T-helper 1 cell (primary cell): ENCODE measurements at regions not wholly inside any gene's neighbourhood (a gene's known extent, or its start where the extent isn't known, plus 50 kb on each side); places are given as distances from the start of the nearest gene placed in this dataset.
A peak's percentile ranks its signal among the peaks of the same experiment; 100 is the strongest.
"Not testable (repeated sequence)": the region's sequence is repeated elsewhere in the genome, so short reads cannot be mapped to it uniquely, and the experiment has no call there.

ENCODE experiments used
- DNase-seq, 5 donors: peaks; one replicate each; pipeline ENCODE4 v3.0.0-alpha.2; 2012 to 2020

GRCh38 chr1:146710838-146711521, 227.1 kb upstream of the NBPF12 start:
- DNase-seq = peak in 1 of 5 donors; percentile 6

GRCh38 chr1:146709302-146709701, 228.8 kb upstream of the NBPF12 start:
- DNase-seq = not testable (repeated sequence)

- DNase-seq = not testable (repeated sequence)
These were observed 233.9 kb upstream of the NBPF12 start for GRCh38 chr1:146704162-146704724.

- DNase-seq = not testable (repeated sequence)
These were observed 236.8 kb upstream of the NBPF12 start for GRCh38 chr1:146701320-146701719.

- not testable (repeated sequence) for DNase-seq
These were observed 242.7 kb upstream of the NBPF12 start for GRCh38 chr1:146695388-146695787.

- not testable (repeated sequence) for DNase-seq
These were observed 246.3 kb upstream of the NBPF12 start for GRCh38 chr1:146691798-146692197.

- not testable (repeated sequence) for DNase-seq
These were observed 249.2 kb upstream of the NBPF12 start for GRCh38 chr1:146688893-146689292.

GRCh38 chr1:146686777-146687366, 251.3 kb upstream of the NBPF12 start:
- DNase-seq = not testable (repeated sequence)

GRCh38 chr1:146683126-146683429, 255.0 kb upstream of the NBPF12 start:
- not testable (repeated sequence) for DNase-seq

- not testable (repeated sequence) for DNase-seq
These were observed 255.6 kb upstream of the NBPF12 start for GRCh38 chr1:146682227-146683125.

GRCh38 chr1:146673729-146674299, 264.3 kb upstream of the NBPF12 start:
- not testable (repeated sequence) for DNase-seq

- not testable (repeated sequence) for DNase-seq
These were observed 265.5 kb upstream of the NBPF12 start for GRCh38 chr1:146672608-146673007.

- not testable (repeated sequence) for DNase-seq
These were observed 266.5 kb upstream of the NBPF12 start for GRCh38 chr1:146671588-146671987.

GRCh38 chr1:146670832-146671566, 267.1 kb upstream of the NBPF12 start:
- not testable (repeated sequence) for DNase-seq

- DNase-seq = not testable (repeated sequence)
These were observed 271.8 kb upstream of the NBPF12 start for GRCh38 chr1:146666275-146666674.

GRCh38 chr1:146660242-146660641, 277.9 kb upstream of the NBPF12 start:
- DNase-seq = not testable (repeated sequence)

- not testable (repeated sequence) for DNase-seq
These were observed 281.6 kb upstream of the NBPF12 start for GRCh38 chr1:146656356-146657060.

- not testable (repeated sequence) for DNase-seq
These were observed 283.4 kb upstream of the NBPF12 start for GRCh38 chr1:146654763-146655162.

- not testable (repeated sequence) for DNase-seq
These were observed 292.0 kb upstream of the NBPF12 start for GRCh38 chr1:146645978-146646604.

- DNase-seq = not testable (repeated sequence)
These were observed 296.6 kb upstream of the NBPF12 start for GRCh38 chr1:146641534-146641933.

GRCh38 chr1:146640671-146641070, 297.5 kb upstream of the NBPF12 start:
- DNase-seq = not testable (repeated sequence)
